ENCODE measurements at regions not wholly inside any gene's neighbourhood (a gene's known extent, or its start where the extent isn't known, plus 50 kb on each side); places are given as distances from the start of the nearest gene placed in this dataset.
"Not testable (repeated sequence)": the region's sequence is repeated elsewhere in the genome, so short reads cannot be mapped to it uniquely, and the experiment has no call there.

DNA sequence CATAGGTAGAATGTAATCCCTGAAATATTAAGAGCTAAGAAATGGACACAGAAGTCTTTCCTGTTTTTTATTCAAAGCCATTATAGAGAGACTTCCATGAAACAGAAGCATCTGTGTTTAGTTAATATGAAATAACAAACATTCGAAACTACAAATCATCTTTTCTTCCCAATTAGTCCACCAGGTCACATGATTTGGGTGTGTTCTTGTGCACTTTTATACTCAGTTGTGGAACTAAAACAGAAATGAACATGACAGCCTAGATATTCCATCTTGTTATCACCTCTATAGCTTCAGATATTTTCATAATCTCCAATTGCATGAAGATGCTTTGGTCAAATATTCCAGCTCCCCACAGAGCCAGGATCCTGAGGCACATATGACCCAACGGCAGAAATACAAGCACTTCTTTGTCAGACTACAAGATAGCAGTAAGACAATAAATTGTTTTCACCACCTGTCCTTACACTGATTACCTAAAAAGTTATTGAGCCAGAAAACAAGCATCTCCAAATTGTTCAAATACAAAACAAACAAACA is 116.8 kb upstream of the BEND6 start:
- DNase-seq: no peak

DNA sequence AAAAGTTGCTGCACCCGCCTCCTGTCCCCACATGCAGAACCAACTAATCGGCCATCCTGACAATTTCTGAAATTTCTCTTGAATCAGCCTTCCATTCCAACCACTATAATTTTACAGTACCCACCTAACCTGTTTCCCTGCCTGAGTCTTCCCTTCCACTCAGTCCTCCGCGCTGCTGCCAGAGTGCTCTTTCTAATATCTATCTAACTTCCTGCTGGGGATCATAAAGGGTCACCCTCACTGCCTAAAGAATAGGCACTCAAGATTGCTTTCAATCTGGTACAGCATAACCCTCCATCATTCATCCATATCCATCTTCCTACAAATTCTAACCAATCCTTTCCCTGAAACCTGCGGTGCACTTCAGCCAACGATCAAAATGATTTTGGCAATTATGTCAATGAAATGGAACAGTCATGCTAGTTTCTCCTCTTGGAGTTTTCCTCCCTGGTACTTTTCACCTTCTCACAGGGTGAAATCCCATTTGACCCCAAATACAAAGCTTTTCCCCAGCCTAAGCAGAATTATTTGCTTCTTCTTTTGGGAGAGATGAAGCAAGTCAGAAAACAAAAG is 117.5 kb upstream of the BEND6 start:
- no peak for DNase-seq

DNA sequence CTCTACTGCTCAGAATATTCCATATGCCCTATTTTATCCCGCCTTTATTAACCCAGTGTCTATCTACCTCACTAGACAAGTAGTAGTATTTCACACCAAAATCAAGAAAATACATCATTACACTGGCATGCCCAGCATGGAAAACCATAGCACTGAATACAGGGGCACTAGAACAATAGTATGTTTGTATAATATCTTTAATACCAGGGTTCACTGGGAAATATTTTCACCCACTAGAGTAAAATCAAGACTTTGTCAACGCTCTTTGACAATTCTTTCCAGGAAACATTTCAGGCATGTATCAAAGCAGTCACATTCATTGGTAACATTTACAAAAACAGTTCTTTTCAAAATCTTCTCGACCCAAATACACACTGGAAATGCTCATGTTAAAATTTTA is 119.3 kb upstream of the BEND6 start:
- no peak for DNase-seq

DNA sequence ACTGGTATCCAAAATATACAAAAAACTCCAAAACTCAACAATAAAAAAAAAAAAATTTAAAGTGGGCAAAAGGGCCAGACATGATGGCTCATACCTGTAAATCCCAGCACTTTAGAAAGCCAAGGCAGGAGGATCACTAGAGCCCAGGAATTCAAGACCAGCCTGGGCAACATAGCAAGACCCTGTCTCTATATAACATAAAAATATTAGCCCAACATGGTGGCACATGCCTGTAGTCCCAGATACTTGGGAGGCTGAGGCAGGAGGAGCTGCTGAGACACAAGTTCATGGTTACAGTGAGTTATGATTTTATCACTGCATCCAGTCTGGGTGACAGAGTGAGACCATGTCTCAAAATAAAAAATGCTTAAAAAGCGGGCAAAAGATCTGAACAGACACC is 121.0 kb upstream of the BEND6 start:
- DNase-seq: no peak

DNA sequence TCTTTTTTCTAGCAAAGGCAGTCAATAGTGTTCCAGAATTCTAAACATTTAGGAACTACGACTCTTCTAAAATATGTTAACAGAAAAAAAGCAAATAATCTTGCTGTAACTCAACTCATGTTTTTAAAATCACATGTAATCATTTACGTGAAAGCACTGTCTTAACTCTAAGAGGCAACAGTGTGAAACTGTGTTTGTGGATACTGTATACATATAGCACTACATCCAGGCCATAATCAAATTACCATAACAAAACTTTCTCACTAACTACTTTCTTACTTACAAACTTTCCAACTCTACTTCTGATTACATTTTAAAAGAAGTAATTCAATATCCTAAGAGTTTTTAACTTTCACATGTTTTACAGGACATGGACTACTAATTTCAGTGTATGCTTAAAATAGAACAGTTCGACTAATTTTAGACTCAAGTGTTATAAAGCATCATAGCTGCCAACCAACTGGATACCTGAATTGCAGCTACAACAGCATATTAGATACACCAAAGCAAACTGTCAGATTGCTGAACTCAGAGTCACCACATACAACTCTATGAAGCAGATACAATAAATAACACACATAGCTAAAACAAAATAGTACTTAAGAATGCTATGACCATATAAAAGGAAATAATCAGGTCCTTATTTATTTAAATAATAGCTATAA is 121.6 kb upstream of the BEND6 start:
- DNase-seq: no peak

DNA sequence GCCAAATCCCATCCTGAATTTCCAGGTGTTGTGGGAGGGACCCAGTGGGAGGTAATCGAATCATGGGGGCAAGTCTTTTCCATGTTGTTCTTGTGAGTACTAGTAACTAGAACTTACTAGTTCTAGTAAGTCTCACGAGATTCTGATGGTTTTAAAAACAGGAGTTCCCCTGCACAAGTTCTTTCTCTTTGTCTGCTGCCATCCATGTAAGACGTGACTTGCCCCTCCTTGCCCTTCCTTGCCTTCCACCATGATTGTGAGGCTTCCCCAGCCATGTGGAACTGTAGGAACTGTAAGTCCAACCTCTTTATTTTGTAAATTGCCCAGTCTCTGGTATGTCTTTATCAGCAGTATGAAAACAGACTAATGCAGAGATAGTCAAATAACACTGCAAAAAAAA is 122.7 kb upstream of the BEND6 start:
- no peak for DNase-seq

DNA sequence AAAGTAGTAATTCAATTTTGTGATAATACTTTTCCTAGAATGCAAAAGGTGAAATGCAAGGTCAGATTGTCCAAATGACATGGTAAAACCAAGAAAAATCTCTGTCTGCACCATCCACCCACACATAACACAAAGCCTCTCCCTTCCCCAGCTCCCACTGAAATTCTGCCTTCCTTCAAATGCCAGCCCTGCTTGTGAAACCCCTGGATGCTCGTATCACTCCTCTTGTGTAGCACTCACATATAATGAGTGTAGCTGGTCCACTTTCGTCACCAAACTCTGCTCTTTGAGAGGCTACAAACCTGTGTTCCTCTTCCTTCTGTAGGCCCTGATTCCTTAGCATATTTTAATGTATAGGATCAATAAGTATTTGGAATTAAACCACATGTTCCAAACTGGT is 123.6 kb upstream of the BEND6 start:
- DNase-seq: no peak

DNA sequence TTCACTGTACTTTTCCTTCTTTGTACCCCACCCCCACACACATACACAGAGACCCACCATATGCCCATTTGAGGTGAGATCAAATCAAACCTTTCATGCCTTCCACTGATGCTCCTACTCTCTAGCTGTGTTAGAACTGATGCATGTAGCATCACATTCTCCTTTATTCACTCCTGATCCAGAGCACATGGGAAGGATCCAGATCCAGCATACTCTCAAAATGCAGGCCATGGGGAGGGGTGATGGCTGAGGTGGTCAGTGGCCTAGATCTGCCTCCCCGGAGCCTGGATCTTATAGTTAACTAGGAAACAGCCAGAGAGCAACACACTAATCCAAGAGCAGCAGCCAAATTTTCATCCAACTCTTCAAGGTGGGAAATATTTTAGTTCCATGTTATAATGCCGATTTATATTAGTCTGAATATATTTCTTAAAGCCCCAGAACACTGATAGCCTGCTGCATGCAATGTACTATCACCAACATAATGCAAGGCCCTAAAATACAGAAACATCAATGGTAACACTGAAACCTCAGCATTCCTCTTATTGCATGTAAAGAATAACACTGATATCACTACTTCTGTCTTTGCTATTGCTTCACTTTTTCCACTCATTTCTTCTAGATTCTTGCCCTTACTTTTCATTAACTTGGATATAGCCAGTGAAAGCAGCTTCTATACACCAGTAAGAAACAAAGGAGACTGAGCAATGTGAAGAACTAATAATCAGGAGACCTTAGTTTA is 126.8 kb upstream of the BEND6 start:
- no peak for DNase-seq

DNA sequence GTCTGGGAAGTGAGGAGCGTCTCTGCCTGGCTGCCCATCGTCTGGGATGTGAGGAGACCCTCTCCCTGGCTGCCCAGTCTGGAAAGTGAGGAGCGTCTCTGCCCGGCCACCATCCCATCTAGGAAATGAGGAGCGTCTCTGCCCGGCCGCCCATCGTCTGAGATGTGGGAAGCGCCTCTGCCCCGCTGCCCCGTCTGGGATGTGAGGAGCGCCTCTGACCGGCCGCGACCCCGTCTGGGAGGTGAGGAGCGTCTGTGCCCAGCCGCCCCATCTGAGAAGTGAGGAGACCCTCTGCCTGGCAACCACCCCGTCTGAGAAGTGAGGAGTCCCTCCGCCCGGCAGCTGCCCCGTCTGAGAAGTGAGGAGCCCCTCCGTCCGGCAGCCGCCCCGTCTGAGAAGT is 130.5 kb upstream of the BEND6 start:
- DNase-seq: not testable (repeated sequence)

DNA sequence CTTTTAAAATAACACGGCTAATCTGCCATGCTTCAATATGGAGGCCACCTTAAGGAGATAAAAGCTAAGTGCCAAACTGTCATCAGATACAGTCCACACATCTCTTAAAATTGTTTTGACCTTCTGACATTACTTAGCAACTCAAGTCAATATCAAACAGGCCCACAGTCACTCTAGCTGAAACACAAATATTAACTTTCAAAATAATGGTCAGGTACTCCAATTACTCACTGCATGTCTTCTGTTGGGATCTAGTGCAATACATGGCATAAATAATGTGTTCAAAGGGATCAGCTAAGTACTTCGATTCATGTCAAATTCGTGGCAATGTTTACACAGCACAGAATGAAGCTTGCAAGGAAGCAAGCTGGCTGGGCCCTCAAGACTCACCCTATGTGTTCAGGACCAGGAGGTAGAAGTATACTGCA is 133.9 kb upstream of the BEND6 start:
- no peak for DNase-seq

DNA sequence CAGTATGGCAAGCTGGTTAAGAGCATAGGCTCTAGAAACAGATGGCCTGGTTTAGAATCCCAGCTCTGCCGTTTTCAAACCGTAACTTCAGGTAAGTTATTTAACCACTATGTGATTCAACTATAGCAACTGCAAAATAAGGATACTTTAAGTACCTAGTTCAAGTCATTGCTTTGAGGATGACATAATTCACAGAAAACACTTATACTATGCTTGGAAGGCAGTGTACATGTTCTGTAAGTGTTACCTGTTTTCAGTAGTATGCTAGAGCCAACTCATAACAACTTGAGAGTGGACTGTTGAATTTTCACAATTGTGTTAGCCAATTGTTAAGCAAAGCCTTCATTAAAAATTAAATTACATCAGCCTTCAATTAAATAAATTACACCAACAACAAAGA is 134.8 kb upstream of the BEND6 start:
- no peak for DNase-seq

DNA sequence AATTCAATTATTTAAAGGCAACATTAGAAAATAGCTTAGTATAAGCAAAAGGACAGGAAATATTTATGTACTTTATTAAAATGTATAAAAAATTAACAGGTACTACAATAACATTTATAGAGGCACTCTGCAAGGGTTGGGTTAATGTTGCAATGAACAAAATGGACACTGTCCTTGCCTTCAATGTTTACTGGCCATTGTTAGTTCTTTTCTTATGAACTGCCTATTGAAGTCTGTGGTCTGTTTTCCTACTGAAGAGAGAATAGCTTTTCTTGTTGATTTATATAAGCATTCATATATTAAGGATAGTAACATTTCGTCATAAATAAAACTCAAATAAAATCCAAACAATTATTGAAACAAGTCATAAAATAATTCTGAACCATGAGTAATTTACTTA is 135.3 kb upstream of the BEND6 start:
- DNase-seq: no peak

DNA sequence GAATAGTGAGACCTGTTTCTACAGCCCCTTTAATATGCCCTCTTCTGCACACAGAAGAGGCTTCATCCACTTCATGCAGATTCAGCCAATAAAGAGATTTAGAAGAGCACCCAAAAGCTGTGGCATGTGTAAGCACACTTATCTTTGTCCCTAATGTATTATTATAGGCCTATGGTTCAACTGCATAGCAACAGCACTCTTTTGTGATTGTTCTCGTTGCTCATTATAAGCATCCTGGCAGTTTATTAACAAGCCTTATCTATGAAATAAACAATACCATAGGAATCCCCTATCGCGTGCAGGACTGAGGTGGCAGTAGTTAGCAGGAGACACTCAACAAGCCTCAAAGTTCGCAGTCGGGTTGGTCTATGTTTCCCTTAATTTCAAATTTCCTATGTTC is 138.5 kb upstream of the BEND6 start:
- no peak for DNase-seq

DNA sequence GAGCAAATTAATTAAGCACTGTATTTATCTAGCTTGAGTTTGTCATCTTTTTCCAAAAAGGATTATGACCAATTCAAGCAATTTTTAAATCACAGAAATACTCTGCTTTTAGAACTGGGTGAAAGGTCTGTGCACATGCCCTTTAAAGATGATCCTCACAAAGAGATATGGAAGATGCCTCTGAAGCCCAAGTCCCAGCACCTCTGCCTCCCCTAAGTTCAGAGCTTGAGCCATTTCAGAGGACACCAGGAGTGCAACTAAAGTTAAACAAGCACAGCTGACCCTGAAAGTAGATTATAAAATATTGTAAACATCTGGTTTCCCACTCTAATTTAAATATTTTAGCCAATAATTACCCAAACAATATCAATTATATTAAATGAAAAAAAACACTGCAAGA is 139.5 kb upstream of the BEND6 start:
- DNase-seq: no peak

DNA sequence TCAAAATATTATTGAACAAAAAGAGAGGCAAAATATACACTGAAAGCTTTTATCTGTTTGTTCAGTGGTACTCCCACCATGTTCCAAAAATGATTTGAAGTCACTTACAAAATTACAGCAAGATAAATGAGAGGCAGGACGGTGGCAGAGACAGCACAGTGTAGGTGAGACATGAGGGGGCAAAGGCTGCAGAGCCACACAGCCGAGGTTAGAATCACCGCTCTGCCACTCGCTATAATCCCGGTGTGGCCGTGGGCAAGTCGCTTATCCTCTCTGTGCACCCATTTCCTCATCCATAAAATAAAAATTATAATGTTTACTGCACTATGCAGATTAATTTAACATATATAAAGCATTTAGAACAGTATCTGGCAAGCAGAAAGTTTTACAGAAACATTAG is 140.1 kb upstream of the BEND6 start:
- DNase-seq: no peak

DNA sequence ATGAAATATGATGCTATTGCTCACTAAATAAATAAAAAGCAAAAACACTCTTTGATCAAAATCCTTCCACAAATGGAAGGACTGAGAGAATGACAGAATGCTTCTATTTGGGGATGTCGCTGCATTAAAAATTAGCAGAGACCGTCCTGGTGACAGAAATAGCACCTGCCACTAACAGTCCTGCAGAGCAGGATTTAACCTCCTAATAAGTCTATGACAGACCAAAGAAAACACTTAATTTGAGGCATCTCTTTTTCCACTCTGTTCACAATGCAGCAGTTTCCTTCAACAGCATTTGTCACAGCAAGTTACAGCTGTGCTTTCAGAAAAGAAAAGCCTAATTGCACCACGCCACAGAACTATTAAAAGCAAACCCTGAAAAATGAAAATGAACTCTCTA is 140.6 kb upstream of the BEND6 start:
- no peak for DNase-seq

DNA sequence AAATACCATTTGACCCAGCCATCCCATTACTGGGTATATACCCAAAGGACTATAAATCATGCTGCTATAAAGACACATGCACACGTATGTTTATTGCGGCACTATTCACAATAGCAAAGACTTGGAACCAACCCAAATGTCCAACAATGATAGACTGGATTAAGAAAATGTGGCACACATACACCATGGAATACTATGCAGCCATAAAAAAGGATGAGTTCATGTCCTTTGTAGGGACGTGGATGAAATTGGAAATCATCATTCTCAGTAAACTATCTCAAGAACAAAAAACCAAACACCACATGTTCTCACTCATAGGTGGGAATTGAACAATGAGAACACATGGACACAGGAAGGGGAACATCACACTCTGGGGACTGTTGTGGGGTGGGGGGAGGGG is 142.1 kb upstream of the BEND6 start:
- not testable (repeated sequence) for DNase-seq

DNA sequence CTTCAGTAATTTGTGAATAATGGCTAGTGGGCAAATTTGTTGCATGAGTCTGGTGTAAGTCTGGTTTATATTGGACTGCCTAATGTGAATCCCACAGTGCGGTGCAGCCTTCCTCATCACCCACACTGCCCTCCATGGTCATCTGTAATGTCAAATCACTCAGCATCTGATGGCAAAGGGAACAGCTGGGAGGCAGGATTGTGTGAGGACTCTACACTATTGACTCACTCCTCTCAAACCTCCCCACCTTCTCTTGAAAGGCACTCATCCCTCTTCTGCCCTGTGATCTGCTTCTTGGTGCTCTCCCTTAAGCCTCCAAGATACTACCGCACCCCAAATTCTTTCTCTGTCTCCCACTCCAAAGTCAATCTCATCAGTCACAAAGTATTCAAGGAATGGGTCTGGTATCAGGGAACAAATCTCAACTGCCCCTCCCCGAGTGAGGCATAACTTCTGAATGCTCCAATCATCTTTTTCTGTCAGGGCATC is 146.0 kb upstream of the BEND6 start:
- no peak for DNase-seq

DNA sequence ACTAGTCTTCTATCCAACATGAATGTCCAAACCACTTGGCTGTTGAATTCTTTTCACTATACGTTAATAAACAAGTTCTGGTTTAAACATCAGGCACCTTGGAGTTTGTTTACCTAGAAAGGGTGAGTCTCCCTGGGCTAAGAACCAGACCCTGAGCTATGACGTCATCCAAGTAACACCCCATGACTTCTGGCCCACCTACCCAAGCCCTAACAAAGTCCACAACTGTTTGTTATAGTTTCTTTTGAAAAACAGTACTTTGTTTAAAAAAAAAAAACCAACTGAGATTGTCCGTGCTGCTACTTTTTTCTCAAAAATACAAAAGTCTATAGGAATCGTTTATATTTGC is 146.9 kb upstream of the BEND6 start:
- DNase-seq: no peak

DNA sequence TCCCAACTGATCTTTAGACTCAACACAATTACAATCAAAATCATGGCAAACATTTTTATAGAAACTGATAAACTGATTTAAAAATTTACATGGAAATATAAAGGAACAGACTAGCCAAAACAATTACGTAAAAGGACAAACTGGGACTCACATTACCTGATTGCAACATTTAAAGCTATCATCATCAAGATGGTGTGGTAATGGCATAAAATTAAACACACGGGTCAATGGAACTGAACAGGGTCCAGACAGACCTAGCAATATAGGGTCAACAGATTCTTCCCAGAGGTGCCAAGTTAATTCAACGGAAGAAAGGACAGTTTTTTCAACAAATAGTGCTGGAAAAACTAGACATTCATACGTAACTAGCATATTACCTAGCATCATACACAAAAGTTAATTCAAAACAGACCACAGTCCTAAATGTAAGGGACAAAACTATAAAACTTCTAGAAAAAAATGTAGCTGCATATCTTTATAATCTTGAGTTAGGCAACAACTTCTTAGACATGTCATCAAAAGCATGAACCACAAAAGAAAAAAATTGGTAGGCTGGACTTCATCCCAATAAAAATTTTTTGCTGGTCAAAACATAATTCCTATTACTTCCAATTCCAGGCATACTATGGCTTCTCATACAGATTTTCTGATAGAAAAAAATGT is 147.4 kb upstream of the BEND6 start:
- DNase-seq: no peak

DNA sequence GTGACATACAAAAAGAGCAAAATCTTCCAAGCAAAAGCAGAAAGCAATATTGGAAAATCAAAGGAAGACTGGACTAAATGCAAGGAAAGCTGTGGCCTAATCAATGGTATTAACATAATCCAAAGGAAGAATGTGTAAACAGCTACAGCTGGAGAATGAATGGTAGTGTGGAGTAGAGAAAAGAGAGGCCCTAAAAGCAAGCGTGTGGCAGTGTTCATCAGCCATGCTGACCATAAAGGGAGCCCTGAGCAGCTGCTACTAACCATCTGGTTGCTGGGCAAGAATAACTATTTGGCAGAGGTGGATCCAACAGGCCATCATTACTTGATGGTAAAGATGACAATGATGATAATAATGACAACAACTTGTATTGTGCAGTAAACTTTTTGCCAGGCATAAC is 148.5 kb upstream of the BEND6 start:
- DNase-seq: no peak

DNA sequence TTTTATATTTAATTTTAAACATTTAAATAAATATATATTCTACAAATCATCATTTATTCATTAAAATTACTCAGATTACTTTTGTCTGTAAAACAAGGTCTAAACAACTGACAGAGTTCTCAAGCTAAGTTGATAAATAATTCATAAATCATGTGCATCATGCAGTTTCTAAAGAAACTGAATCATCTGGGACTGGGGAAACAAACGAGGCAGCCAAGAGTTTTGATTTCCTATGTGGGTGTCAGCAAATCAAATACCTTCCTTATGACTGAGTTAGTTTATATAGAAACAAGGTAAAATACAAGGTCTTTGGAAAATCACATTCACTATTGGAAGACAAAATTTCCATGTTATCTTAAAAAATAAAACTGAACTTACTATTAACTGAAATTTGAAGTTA is 149.9 kb upstream of the BEND6 start:
- no peak for DNase-seq

DNA sequence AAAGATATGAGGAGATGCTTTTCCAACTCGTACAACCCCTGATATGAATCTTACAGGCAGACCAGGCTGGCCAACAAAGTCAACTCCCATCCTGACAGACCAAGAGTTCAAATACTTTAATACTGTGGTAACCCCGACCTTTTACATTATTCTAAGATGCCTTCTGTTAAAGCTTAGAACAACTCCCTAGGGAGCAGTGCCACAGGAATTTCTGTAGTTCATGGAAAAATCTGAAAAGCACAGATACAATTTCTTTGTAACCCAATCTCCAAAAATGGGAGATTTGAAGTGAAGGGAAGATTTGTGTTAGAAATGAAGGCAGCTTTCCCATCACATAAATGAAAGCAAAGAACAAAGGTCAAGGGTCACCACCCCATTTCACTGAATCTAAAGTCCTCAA is 151.3 kb upstream of the BEND6 start:
- DNase-seq: no peak

DNA sequence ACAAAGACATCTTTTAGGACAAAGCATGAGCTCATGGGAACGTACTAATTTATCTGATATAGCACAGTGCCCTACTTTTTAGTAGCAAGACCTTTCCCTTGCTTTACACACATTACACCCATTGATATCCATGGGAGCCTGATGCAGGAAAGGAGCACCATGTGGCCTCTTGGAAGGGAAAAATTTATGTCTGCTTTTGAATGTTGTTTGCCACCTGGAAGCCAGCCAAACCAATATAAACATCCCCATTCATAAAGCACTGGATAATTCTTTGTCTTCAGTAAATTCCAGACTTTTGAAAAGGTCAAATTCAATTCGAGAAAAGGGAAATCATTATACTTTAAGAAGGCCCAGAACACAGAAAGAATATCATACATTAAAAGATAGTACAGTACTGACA is 152.3 kb upstream of the BEND6 start:
- DNase-seq: no peak
